OCI-LY3 (cell line): ENCODE measurements at regions not wholly inside any gene's neighbourhood (a gene's known extent, or its start where the extent isn't known, plus 50 kb on each side); places are given as distances from the start of the nearest gene placed in this dataset.
A peak's percentile ranks its signal among the peaks of the same experiment; 100 is the strongest.

ENCODE experiments used
- H2AFZ ChIP-seq: fragments of 200-600, 300-600 bp; shearing (Covaris generic); 2 replicates; pipeline ENCODE4 v1.6.0; 2014; ENCODE audit warnings: antibody characterized with exemption, low read depth, low read length
- H3K27ac ChIP-seq: fragments of 200-600, 300-600 bp; sonication (generic); 2 replicates; pipeline ENCODE4 v1.5.1; 2014; ENCODE audit warnings: mild to moderate bottlenecking, low read length, moderate library complexity, mixed read lengths
- H3K27me3 ChIP-seq: fragments of 200-600, 300-600 bp; sonication (generic); 2 replicates; pipeline ENCODE4 v1.6.1; 2014; ENCODE audit warnings: low read depth, low read length, mixed read lengths
- H3K36me3 ChIP-seq: fragments of 200-600, 300-600 bp; sonication (generic); replicated peaks from 2 replicates; pipeline ENCODE3; 2014; ENCODE audit warnings: low read depth, low read length, mixed read lengths
- H3K4me1 ChIP-seq: fragments of 300-600, 200-600 bp; sonication (generic); 2 replicates; pipeline ENCODE4 v1.6.1; 2014; ENCODE audit warnings: low read length, mixed read lengths
- H3K4me2 ChIP-seq: fragments of 200-600, 300-600 bp; sonication (generic); 2 replicates; pipeline ENCODE4 v1.6.1; 2014; ENCODE audit warnings: low read length, mixed read lengths
- H3K4me3 ChIP-seq: fragments of 300-600, 200-600 bp; sonication (generic); 2 replicates; pipeline ENCODE4 v1.5.1; 2014; ENCODE audit warnings: antibody characterized with exemption, mild to moderate bottlenecking, low read length, moderate library complexity
- H3K79me2 ChIP-seq: fragments of 300-600, 200-600 bp; shearing (Covaris generic); 2 replicates; pipeline ENCODE4 v1.6.1; 2014; ENCODE audit warnings: mild to moderate bottlenecking, low read length, mixed read lengths
- H3K9ac ChIP-seq: fragments of 300-600, 200-600 bp; shearing (Covaris generic); 2 replicates; pipeline ENCODE4 v1.6.0; 2014; ENCODE audit warnings: mild to moderate bottlenecking, low read length, moderate library complexity
- H3K9me3 ChIP-seq: fragments of 200-600, 300-600 bp; shearing (Covaris generic); 2 replicates; pipeline ENCODE4 v1.6.1; 2014; ENCODE audit warnings: low read length, mixed read lengths; ENCODE audit not compliant: insufficient read depth
- H4K20me1 ChIP-seq: fragments of 200-600, 300-600 bp; sonication (generic); 2 replicates; pipeline ENCODE4 v1.6.1; 2016; ENCODE audit warnings: low read length, mixed read lengths; ENCODE audit not compliant: insufficient read depth
- EZH2phosphoT487 ChIP-seq: fragments of 200-600 bp; shearing (Covaris generic); IDR thresholded peaks from 2 replicates; pipeline ENCODE4 v1.6.1; 2018; ENCODE audit warnings: antibody characterized with exemption, mixed run types, low read depth
- TF ChIP-seq, protein P1 (sequence below): fragments of 200-600, 300-600 bp; sonication (generic); IDR thresholded peaks from 2 replicates; pipeline ENCODE4 v1.5.1; 2014; ENCODE audit warnings: antibody characterized with exemption, low read length, low read depth

DNA sequence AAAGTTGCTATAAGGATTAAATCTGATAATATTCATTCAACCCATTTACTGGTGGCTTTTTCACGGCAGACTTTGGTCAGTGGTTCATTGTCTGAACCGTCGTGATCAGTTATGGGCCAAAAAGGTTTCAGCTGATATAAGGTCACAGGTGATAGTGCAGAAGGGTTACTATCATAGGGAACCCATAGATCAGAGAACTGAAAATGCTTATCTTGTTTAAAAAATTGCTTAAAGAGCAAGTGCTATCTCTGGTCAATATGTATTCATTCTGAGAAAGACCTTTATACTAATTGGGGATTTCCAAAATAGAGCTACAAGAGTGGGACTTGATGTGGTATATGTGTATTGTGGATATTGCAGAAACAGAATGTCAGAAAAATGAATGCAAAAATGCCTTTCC is 147.8 kb upstream of the SEMA3E start:
- Histone ChIP-seq H4K20me1 (no peaks in the 10 kb centered on the region), H3K27me3 (no peaks in the 10 kb centered on the region), H3K4me2 (peak overlapping the region; percentile 71), H2AFZ (peak overlapping the region; percentile 48; the same call in 1 of the 2 replicates), H3K4me3 (peak overlapping the region; percentile 19; the same call in 1 of the 2 replicates), H3K36me3 (peaks cover 14% of the 10 kb centered on the region), H3K9me3 (0 out of 2 replicates have a peak, but pooled peaks cover 4% of the 10 kb centered on the region), H3K4me1 (peaks cover 75% of the 10 kb centered on the region), H3K27ac (peak overlapping the region; percentile 92), H3K79me2 (no peaks in the 10 kb centered on the region), H3K9ac (peak overlapping the region; percentile 57)
- TF ChIP-seq EZH2phosphoT487, result no peak
- TF ChIP-seq, protein P1, sequence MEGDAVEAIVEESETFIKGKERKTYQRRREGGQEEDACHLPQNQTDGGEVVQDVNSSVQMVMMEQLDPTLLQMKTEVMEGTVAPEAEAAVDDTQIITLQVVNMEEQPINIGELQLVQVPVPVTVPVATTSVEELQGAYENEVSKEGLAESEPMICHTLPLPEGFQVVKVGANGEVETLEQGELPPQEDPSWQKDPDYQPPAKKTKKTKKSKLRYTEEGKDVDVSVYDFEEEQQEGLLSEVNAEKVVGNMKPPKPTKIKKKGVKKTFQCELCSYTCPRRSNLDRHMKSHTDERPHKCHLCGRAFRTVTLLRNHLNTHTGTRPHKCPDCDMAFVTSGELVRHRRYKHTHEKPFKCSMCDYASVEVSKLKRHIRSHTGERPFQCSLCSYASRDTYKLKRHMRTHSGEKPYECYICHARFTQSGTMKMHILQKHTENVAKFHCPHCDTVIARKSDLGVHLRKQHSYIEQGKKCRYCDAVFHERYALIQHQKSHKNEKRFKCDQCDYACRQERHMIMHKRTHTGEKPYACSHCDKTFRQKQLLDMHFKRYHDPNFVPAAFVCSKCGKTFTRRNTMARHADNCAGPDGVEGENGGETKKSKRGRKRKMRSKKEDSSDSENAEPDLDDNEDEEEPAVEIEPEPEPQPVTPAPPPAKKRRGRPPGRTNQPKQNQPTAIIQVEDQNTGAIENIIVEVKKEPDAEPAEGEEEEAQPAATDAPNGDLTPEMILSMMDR, result no peak

DNA sequence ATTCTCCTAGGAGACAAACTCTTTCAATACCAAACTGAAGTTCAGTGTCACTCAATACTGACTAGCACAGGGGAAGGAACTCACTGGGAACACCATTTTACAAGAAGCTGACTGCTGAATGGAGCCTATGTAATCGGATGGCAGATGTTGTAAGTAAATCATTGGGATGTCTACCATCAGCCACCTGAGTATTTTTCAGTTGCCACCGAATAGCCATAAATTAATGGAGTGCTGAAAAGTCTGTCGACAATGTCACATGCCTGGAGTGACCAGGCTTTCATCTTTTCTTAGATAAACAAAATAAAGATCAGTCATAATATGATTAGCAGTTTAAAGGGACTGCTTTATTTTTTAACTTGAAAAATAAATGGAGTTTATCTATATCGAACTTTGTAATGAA is 145.9 kb upstream of the SEMA3E start:
- Histone ChIP-seq H3K4me1 (peaks cover 69% of the 10 kb centered on the region), H3K27ac (peak overlapping the region; percentile 92; the same call in 1 of the 2 replicates), H2AFZ (0 out of 2 replicates have a peak overlapping the region, but pooled peaks have one; percentile 22), H3K36me3 (peaks cover under 1% of the 10 kb centered on the region), H3K79me2 (no peaks in the 10 kb centered on the region), H3K4me3 (no peak overlapping the region), H3K9ac (no peak overlapping the region), H4K20me1 (no peaks in the 10 kb centered on the region), H3K4me2 (no peak overlapping the region), H3K9me3 (no peaks in the 10 kb centered on the region), H3K27me3 (no peaks in the 10 kb centered on the region)
- TF ChIP-seq EZH2phosphoT487, result no peak
- TF ChIP-seq, protein P1, result no peak

DNA sequence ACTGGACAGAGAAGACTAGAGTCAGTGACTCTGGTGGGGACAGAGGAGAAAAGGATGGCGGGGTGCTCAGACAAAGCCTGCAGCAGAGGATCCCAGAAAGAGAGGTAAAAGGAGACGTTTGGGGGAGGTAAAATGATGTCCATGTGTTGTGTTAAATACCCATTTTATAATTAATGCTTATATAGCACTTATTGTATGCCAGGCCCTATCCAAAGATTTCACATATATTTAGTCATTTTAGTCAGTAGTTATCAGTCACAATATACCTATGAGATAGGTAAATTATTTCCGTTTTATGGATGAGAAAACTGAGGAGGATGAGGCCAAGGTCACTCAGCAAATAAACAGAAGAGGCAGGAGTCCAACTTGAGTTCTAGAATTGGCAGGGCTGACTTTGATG is 144.6 kb upstream of the SEMA3E start:
- Histone ChIP-seq H3K4me2 (peak overlapping the region; percentile 37), H2AFZ (peak overlapping the region; percentile 51), H3K4me1 (peaks cover 57% of the 10 kb centered on the region), H3K9ac (no peak overlapping the region), H3K27ac (no peak overlapping the region), H3K4me3 (0 out of 2 replicates have a peak overlapping the region, but pooled peaks have one; percentile 5), H3K27me3 (no peaks in the 10 kb centered on the region), H4K20me1 (no peaks in the 10 kb centered on the region), H3K9me3 (no peaks in the 10 kb centered on the region), H3K36me3 (no peaks in the 10 kb centered on the region), H3K79me2 (no peaks in the 10 kb centered on the region)
- TF ChIP-seq, protein P1, result no peak
- TF ChIP-seq EZH2phosphoT487, result no peak

DNA sequence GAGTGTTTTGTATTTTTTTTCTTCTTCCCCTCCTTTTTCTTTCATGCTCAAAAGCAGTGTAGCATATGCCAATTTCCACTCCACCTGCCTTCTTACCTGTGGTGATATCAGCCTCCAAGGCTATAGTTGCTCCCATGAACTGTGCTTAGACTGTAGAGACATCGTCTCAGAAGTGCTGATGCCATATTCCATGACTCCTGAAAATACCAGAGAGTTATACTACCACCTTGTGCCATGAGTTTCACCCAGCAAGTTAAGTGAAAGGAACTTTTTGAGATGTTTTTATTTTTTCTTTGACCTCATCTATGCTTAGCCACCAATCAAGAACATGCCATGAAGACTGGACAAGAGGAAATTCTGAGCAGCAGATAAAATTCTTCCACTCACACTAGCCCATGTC is 142.8 kb upstream of the SEMA3E start:
- Histone ChIP-seq H4K20me1 (no peaks in the 10 kb centered on the region), H3K27ac (no peak overlapping the region), H3K36me3 (no peaks in the 10 kb centered on the region), H2AFZ (0 out of 2 replicates have a peak overlapping the region, but pooled peaks have one; percentile 56), H3K9ac (no peak overlapping the region), H3K9me3 (no peaks in the 10 kb centered on the region), H3K4me2 (no peak overlapping the region), H3K4me3 (no peak overlapping the region), H3K27me3 (no peaks in the 10 kb centered on the region), H3K4me1 (peaks cover 39% of the 10 kb centered on the region), H3K79me2 (no peaks in the 10 kb centered on the region)
- TF ChIP-seq EZH2phosphoT487, result no peak
- TF ChIP-seq, protein P1, result no peak; the same call in 1 of the 2 replicates
